Central memory CD8-positive, alpha-beta T cell (primary cell): ENCODE measurements at regions not wholly inside any gene's neighbourhood (a gene's known extent, or its start where the extent isn't known, plus 50 kb on each side); places are given as distances from the start of the nearest gene placed in this dataset.

ENCODE experiments used
- ATAC-seq: fragments of 150-1000 bp; cut with Tn5 transposase; replicated peaks from 2 replicates; pipeline ENCODE4 v1.10.0; 2022; ENCODE audit warnings: mild to moderate bottlenecking, moderate FRiP score, moderate number of reproducible peaks; ENCODE audit not compliant: poor library complexity, severe bottlenecking; ENCODE audit errors: extremely low read depth
- DNase-seq, 2 donors: peaks; one replicate each; pipeline ENCODE4 v3.0.0; 2021; ENCODE audit warnings: low spot score in 2 of 2
- H3K27ac Mint-ChIP-seq: one replicate; pipeline ENCODE4 v1.8.0; 2022; ENCODE audit warnings: low read depth, mild to moderate bottlenecking, moderate library complexity, mixed read lengths
- H3K27me3 Mint-ChIP-seq: one replicate; pipeline ENCODE4 v1.8.0; 2022; ENCODE audit warnings: mixed read lengths
- H3K36me3 Mint-ChIP-seq: one replicate; pipeline ENCODE4 v1.8.0; 2022; ENCODE audit warnings: mild to moderate bottlenecking, moderate library complexity, mixed read lengths; ENCODE audit not compliant: insufficient read depth
- H3K4me1 Mint-ChIP-seq: one replicate; pipeline ENCODE4 v1.8.0; 2022; ENCODE audit warnings: mixed read lengths
- H3K4me3 Mint-ChIP-seq: one replicate; pipeline ENCODE4 v1.8.0; 2022; ENCODE audit warnings: mild to moderate bottlenecking, moderate library complexity, mixed read lengths
- H3K9me3 Mint-ChIP-seq: one replicate; pipeline ENCODE4 v1.8.0; 2022; ENCODE audit warnings: mixed read lengths

DNA sequence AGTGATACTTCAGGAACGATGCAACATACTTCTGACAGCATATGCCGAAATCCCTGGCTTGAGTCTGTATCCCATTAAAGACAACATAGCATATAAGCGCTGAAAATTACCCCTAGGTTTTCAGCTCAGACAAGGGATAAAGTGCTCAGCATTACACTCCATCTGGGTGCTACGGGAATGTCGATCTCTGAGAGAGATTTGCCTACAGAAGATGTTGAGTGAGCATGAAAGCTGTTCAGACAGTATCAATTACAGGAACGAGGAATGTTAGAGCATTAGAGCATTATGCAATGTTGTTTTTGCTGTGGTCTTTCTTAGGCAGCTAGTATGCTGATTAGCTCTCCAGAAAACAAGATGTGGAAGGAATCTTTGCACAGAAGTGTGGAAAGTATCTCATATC lies 484.5 kb downstream of the LIG4 start:
- H3K4me3 Mint-ChIP-seq = no peak overlapping the region
- no peaks in the 10 kb centered on the region for H3K27me3 Mint-ChIP-seq
- H3K36me3 Mint-ChIP-seq = no peaks in the 10 kb centered on the region
- peaks cover 9% of the 10 kb centered on the region for H3K9me3 Mint-ChIP-seq
- H3K27ac Mint-ChIP-seq = no peak overlapping the region
- no peak for ATAC-seq
- no peaks in the 10 kb centered on the region for H3K4me1 Mint-ChIP-seq
- DNase-seq = no peak

DNA sequence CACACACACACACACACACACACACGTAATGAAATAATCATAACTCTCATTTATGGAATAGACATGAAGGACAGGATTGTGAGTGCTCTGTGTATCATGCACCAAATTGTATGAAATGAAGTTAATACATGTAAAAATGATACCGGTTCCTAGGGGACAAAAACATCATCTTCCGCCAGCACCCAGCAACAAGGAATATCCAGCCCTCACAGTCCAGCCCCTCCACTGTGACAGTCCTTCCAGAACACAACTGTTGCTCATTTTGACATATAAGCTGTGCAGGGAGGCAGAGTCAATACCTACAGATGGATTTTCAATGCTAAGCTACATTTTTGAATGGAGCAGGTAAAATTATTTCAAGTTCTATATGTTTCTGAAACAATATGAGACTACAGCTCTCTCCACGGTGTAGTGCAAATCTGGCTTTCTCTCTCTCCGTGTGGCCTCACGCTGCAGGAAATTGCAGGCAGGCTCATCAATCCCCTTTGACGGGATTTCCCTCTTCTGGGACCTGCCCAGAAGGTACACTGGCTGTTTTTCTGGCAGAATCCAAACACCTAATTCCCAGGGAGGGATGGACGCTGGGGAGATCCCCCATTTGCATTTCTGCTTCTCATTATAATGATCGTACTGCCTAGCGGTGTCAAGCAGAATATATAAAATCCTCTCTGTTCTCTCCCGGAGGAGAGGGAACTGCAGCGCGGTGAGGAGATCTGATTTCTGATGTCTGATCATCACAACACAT lies 494.0 kb downstream of the LIG4 start:
- ATAC-seq (no peak), DNase-seq (no peak)
- H3K36me3 Mint-ChIP-seq = peaks cover 2% of the 10 kb centered on the region
- peaks cover 39% of the 10 kb centered on the region for H3K9me3 Mint-ChIP-seq
- H3K27ac Mint-ChIP-seq = no peak overlapping the region
- no peaks in the 10 kb centered on the region for H3K27me3 Mint-ChIP-seq
- H3K4me3 Mint-ChIP-seq = no peak overlapping the region
- H3K4me1 Mint-ChIP-seq = no peaks in the 10 kb centered on the region

DNA sequence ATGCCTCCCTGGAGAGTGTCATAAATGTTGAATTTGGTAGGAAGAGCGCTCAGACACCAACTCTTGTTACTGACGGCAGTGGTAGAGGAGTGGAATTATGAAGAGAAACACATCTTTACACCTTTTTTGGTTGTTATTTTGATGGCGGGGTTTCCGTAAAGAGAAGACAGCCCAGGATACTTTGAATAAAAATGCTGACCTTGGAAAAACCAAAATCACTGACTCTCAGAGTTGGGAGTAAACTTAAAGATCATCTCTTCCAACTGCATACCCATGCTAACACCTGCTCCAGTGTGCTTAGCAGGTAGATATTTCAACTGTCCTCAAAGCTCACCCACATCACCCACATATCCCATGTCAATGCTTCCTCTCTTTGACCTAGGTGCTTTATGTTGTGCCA lies 498.6 kb downstream of the LIG4 start:
- H3K27ac Mint-ChIP-seq = no peak overlapping the region
- peaks cover 41% of the 10 kb centered on the region for H3K9me3 Mint-ChIP-seq
- no peaks in the 10 kb centered on the region for H3K36me3 Mint-ChIP-seq
- no peak overlapping the region for H3K4me3 Mint-ChIP-seq
- ATAC-seq (no peak), DNase-seq (no peak)
- H3K4me1 Mint-ChIP-seq = no peaks in the 10 kb centered on the region
- no peaks in the 10 kb centered on the region for H3K27me3 Mint-ChIP-seq

DNA sequence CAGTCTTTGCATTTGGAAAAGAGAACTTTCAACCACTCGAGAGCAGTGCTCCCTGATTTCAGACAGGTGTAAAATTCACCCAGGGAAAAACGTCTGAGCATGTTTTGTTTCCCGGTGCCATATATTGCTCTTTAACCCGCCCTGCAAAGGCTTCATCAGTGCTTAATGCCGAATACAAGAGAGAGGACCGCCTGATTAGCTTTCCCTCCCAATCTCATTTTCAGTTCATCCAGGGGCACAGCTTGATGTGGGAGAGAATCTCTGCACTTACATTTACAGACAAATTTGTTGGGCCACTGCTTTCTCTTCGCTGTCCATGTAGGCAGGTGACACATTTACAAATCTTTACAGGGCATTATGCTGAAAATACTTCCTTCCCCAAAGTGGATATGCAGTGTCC lies 499.1 kb downstream of the LIG4 start:
- H3K36me3 Mint-ChIP-seq = no peaks in the 10 kb centered on the region
- H3K27ac Mint-ChIP-seq = no peak overlapping the region
- no peak for ATAC-seq
- peaks cover 36% of the 10 kb centered on the region for H3K9me3 Mint-ChIP-seq
- H3K4me3 Mint-ChIP-seq = no peak overlapping the region
- no peaks in the 10 kb centered on the region for H3K4me1 Mint-ChIP-seq
- no peaks in the 10 kb centered on the region for H3K27me3 Mint-ChIP-seq
- no peak for DNase-seq

GRCh38 chr13:107715496-107715895 lies 499.8 kb downstream of the LIG4 start:
- no peak overlapping the region for H3K27ac Mint-ChIP-seq
- H3K4me1 Mint-ChIP-seq = no peaks in the 10 kb centered on the region
- H3K9me3 Mint-ChIP-seq = peaks cover 39% of the 10 kb centered on the region
- no peak overlapping the region for H3K4me3 Mint-ChIP-seq
- ATAC-seq (no peak), DNase-seq (no peak)
- no peaks in the 10 kb centered on the region for H3K36me3 Mint-ChIP-seq
- H3K27me3 Mint-ChIP-seq = no peaks in the 10 kb centered on the region

GRCh38 chr13:107713314-107713713 lies 502.0 kb downstream of the LIG4 start:
- no peaks in the 10 kb centered on the region for H3K27me3 Mint-ChIP-seq
- no peaks in the 10 kb centered on the region for H3K36me3 Mint-ChIP-seq
- H3K27ac Mint-ChIP-seq = no peak overlapping the region
- DNase-seq (no peak), ATAC-seq (no peak)
- no peaks in the 10 kb centered on the region for H3K4me1 Mint-ChIP-seq
- H3K9me3 Mint-ChIP-seq = peaks cover 27% of the 10 kb centered on the region
- H3K4me3 Mint-ChIP-seq = no peak overlapping the region

DNA sequence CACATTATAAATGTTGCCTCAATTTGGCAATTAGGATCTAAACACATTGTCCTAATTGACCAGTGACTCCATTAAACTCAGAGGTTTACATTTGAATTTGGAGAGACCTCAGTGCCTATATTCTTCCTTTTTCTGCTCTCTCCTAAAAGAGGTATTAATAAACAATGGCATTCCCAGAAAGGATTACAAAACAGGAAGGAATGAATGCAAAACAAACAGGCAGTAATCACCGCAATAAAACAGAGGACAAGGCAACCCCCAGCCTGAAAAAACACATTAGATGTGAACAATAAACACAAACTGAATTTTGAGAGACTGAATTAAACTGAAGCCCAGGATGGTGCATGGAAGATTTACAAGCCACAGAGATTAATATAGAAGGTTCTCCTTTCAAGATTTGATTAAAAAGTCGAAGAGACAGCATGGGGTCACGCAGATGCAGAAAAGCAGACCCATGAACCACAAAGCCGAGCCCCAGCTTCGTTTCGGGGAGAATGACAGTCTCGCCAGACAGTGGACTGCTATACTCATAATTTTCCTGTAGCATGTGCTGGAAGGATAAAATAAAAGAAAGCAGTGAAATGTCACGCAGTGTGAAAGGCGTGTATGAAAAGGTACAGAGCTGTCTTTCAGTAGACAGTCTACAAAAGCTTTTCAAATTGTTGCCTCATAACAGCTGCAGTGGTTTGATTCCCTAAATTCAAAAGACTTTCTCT lies 503.0 kb downstream of the LIG4 start:
- Mint-ChIP-seq H3K4me3 (no peak overlapping the region), H3K4me1 (no peaks in the 10 kb centered on the region)
- no peak for DNase-seq

GRCh38 chr13:107690181-107690580 lies 525.2 kb downstream of the LIG4 start:
- H3K4me3 Mint-ChIP-seq = no peak overlapping the region
- peaks cover 13% of the 10 kb centered on the region for H3K9me3 Mint-ChIP-seq
- no peaks in the 10 kb centered on the region for H3K4me1 Mint-ChIP-seq
- H3K27ac Mint-ChIP-seq = no peak overlapping the region
- DNase-seq (no peak), ATAC-seq (no peak)
- H3K27me3 Mint-ChIP-seq = no peaks in the 10 kb centered on the region
- H3K36me3 Mint-ChIP-seq = no peaks in the 10 kb centered on the region

More for the DNA sequence above, 503.0 kb downstream of the LIG4 start:
- Mint-ChIP-seq H3K27ac (no peak overlapping the region), H3K36me3 (peaks cover 2% of the 10 kb centered on the region), H3K27me3 (no peaks in the 10 kb centered on the region), H3K9me3 (peaks cover 20% of the 10 kb centered on the region)
- ATAC-seq = no peak

DNA sequence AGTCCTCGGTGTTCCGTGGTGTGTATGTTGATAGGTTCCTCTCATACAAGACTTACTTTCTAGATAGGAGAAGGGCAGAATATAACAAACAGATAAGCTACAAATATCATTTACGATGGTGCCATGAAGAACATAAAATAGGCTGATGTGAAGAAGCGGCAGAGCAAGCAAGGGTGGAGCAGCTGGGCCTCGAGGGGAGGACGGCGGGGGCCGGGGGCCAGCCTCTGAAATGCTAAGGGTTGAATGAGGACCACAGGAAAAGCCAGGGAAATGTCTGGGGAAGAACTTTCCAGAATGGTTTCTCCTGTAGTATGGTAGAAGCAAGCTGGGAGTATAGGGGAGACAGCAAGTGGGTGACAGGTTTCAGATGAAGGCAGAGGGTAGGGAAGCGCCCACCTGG lies 529.5 kb downstream of the LIG4 start:
- no peaks in the 10 kb centered on the region for H3K27me3 Mint-ChIP-seq
- no peak overlapping the region for H3K27ac Mint-ChIP-seq
- no peak overlapping the region for H3K4me3 Mint-ChIP-seq
- H3K36me3 Mint-ChIP-seq = no peaks in the 10 kb centered on the region
- H3K4me1 Mint-ChIP-seq = no peaks in the 10 kb centered on the region
- DNase-seq (no peak), ATAC-seq (no peak)
- peaks cover 18% of the 10 kb centered on the region for H3K9me3 Mint-ChIP-seq

GRCh38 chr13:107681600-107681999 lies 533.7 kb downstream of the LIG4 start:
- no peak for ATAC-seq
- H3K4me1 Mint-ChIP-seq = no peaks in the 10 kb centered on the region
- DNase-seq = no peak

GRCh38 chr13:107680115-107680514 lies 535.2 kb downstream of the LIG4 start:
- Mint-ChIP-seq H3K4me1 (no peaks in the 10 kb centered on the region), H3K9me3 (peaks cover 15% of the 10 kb centered on the region), H3K27me3 (no peaks in the 10 kb centered on the region), H3K4me3 (no peak overlapping the region), H3K36me3 (no peaks in the 10 kb centered on the region), H3K27ac (no peak overlapping the region)
- ATAC-seq (no peak), DNase-seq (no peak)

More at GRCh38 chr13:107681600-107681999, 533.7 kb downstream of the LIG4 start:
- Mint-ChIP-seq H3K27ac (no peak overlapping the region), H3K9me3 (peaks cover 17% of the 10 kb centered on the region), H3K36me3 (no peaks in the 10 kb centered on the region), H3K27me3 (no peaks in the 10 kb centered on the region), H3K4me3 (no peak overlapping the region)

DNA sequence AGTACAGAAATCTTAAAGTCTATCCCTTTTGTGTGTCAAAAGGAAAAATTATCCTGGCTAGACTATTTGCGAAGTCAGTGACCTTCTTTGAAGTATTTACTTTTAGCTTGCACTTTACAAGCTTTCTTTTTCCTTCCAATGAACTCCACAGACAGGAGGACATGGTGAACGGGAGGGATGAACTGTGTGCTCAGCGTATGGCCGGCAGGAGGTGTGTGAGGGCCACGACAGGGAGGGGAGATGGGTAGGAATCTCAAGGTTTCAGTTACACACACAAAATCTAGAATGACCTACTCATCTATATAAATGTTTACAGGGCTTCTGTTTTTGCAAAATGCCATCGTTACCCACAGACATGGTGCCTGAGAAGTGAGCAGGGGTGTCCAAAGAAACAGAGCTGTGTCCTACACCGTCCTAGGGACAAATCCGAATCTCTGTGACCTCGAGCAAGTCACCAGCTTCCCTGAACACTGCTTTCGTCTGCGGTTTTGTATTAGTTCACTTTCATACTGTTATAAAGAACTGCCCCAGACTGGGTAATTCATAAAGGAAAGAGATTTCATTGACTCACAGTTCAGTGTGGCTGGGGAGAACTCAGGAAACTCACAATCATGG lies 537.2 kb downstream of the LIG4 start:
- no peak for DNase-seq
- H3K27ac Mint-ChIP-seq = no peak overlapping the region
- ATAC-seq = no peak
- H3K4me1 Mint-ChIP-seq = no peaks in the 10 kb centered on the region
- no peaks in the 10 kb centered on the region for H3K36me3 Mint-ChIP-seq
- H3K27me3 Mint-ChIP-seq = no peaks in the 10 kb centered on the region
- H3K4me3 Mint-ChIP-seq = no peak overlapping the region
- H3K9me3 Mint-ChIP-seq = peaks cover 27% of the 10 kb centered on the region
